Aorta (tissue), 5 donors: ENCODE measurements at regions not wholly inside any gene's neighbourhood (a gene's known extent, or its start where the extent isn't known, plus 50 kb on each side); places are given as distances from the start of the nearest gene placed in this dataset.
"Not testable (repeated sequence)": the region's sequence is repeated elsewhere in the genome, so short reads cannot be mapped to it uniquely, and the experiment has no call there.

Experiments used
- ATAC-seq: fragments of 200-7000 bp; cut with Tn5 transposase; one replicate; pipeline ENCODE4 v1.9.1; 2022; ENCODE audit warnings: moderate library complexity; ENCODE audit not compliant: low FRiP score
- DNase-seq, 2 donors: peaks; one replicate each; pipeline ENCODE4 v3.0.0-alpha.2; 2020
- H3K27ac ChIP-seq, 2 donors: one replicate each; pipeline ENCODE4 v1.5.1; 2013; ENCODE audit warnings: low read length in 2 of 2, mild to moderate bottlenecking in 2 of 2, moderate library complexity in 2 of 2, control low read depth in 1 of 2, inconsistent platforms in 1 of 2, low read depth in 1 of 2
- H3K27me3 ChIP-seq, 2 donors: one replicate each; pipeline ENCODE4 v1.6.1; 2013; ENCODE audit warnings: control low read depth in 1 of 2, low read length in 1 of 2, mild to moderate bottlenecking in 1 of 2, moderate library complexity in 1 of 2; ENCODE audit not compliant: insufficient read depth in 2 of 2, control insufficient read depth in 1 of 2
- H3K36me3 ChIP-seq, 2 donors: one replicate each; pipeline ENCODE4 v1.6.1; 2013; ENCODE audit warnings: control low read depth in 1 of 2, low read length in 1 of 2, mild to moderate bottlenecking in 1 of 2; ENCODE audit not compliant: insufficient read depth in 2 of 2, control insufficient read depth in 1 of 2
- H3K4me1 ChIP-seq, 2 donors: one replicate each; pipeline ENCODE4 v1.6.1; 2013; ENCODE audit warnings: low read length in 2 of 2, control low read depth in 1 of 2, mild to moderate bottlenecking in 1 of 2, moderate library complexity in 1 of 2; ENCODE audit not compliant: insufficient read depth in 2 of 2, control insufficient read depth in 1 of 2
- H3K4me3 ChIP-seq, 2 donors: one replicate each; pipeline ENCODE4 v1.5.1; 2013; ENCODE audit warnings: low read length in 2 of 2, control low read depth in 1 of 2, mild to moderate bottlenecking in 1 of 2
- H3K9me3 ChIP-seq: one replicate; pipeline ENCODE4 v1.6.1; 2013; ENCODE audit warnings: mild to moderate bottlenecking, low read length; ENCODE audit not compliant: control insufficient read depth
- WGBS, 2 donors: extraction: QIAGEN DNeasy Blood & Tissue Kit; methylation state at CpG; one replicate each; pipeline ENCODE4 v1.1.7; 2013; 5-methylcytosine and 5-hydroxymethylcytosine counted together
- intact Hi-C, 2 donors: fragments of 100-400 bp; cut with DNase I; formaldehyde crosslinking; loops; one replicate each; pipeline versions ENCODE4 v1.14.2 to v1.15.0; 2022
- donor health status: healthy with polysubstance abuse.
- donor health status: Bipolar disorder and iron deficiency.
- donor health status: DM: no; HTN: no; CAD: no.
- donor health status: DM: no; HTN: no; CAD: no.
- donor health status: DM: yes; HTN: yes; CAD: no.

DNA sequence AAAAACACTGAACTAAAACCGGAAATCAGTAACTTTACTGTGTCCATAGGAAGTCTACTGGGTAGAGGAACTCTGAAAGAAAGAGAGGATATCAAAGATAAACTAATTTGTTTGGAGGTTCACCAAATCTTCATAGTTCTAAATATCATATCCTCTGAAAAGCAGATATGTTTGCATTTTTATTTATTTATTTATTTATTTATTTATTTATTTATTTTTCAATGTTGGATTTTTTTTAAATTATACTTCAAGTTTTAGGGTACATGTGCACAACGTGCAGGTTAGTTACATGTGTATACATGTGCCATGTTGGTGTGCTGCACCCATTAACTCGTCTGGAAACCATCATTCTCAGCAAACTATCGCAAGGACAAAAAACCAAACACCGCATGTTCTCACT, 813.7 kb downstream of the EPHA4 start:
- H3K27me3 ChIP-seq, intact Hi-C loops, H3K27ac ChIP-seq, ATAC-seq, H3K36me3 ChIP-seq, H3K9me3 ChIP-seq, H3K4me3 ChIP-seq, DNase-seq, H3K4me1 ChIP-seq: not testable (repeated sequence)
- 91% methylated on average over 5 of the region's 5 CpGs for WGBS, 2 donors

DNA sequence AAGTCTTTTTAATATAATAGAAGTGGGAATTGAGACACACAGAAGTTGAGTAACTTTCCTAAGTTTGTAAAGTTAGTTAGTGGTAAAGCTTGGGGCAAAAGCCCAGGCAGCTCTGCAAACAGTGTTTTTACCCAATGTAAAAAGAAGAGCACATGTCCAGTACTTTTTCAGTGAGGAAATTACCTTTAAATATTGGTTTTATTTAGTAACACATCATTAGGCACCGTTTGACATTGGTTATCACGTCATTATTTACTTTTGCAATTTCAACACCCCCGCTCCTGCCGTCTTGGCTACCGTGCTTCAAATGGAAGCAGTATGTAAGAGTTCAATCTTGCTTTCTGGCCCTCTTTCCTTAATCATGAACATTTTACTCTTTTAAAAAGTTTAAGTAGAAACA, 807.9 kb downstream of the EPHA4 start:
- 63 to 76% methylated on average over 5 of the region's 5 CpGs for WGBS, 2 donors
- intact Hi-C loops, result no loop called here

DNA sequence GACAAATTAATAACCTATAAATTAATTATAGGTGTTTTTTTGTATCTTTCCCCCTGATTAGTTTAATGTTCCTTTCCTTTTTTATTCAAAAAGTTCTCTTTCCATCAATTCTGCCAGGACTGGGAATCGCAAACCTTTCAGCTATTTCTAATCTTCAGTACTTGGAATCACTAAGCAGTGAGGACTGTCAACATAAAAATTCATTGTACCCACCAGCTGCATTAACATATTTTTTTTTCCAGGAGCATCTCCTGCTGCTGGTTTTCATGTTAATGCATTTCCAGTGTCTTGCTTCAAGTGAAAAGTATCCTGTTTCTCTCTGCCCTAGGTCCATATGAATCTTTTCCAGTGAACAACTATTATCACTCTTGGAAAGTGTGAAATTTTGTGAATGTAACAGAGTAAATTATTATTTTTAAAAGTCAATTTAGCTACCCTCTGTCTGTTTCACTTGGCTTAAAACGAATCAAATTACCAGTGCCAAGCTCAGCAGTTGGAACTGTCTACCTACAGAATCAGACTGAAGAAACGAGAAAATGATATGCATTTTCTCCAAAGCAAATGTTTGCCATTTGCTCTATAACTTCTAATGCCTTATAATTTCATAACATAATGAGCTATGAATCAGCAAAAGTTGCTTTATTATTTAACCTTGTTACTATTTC, 804.4 kb downstream of the EPHA4 start:
- no peaks in the 10 kb centered on the region for H3K27me3 ChIP-seq
- no peak for ATAC-seq
- intact Hi-C loops, result no loop called here
- H3K4me3 ChIP-seq, result no peak overlapping the region
- no peaks in the 10 kb centered on the region for H3K9me3 ChIP-seq
- H3K27ac ChIP-seq, result no peak overlapping the region
- no peaks in the 10 kb centered on the region for H3K36me3 ChIP-seq
- no peaks in the 10 kb centered on the region for H3K4me1 ChIP-seq
- no peak for DNase-seq
- WGBS, 2 donors, result 34 to 47% methylated on average over 3 of the region's 3 CpGs

More for the DNA sequence above, 807.9 kb downstream of the EPHA4 start:
- Histone ChIP-seq H3K36me3 (no peaks in the 10 kb centered on the region), H3K9me3 (no peaks in the 10 kb centered on the region), H3K27me3 (no peaks in the 10 kb centered on the region), H3K4me1 (no peaks in the 10 kb centered on the region), H3K4me3 (no peak overlapping the region), H3K27ac (no peak overlapping the region)
- no peak for DNase-seq
- no peak for ATAC-seq

DNA sequence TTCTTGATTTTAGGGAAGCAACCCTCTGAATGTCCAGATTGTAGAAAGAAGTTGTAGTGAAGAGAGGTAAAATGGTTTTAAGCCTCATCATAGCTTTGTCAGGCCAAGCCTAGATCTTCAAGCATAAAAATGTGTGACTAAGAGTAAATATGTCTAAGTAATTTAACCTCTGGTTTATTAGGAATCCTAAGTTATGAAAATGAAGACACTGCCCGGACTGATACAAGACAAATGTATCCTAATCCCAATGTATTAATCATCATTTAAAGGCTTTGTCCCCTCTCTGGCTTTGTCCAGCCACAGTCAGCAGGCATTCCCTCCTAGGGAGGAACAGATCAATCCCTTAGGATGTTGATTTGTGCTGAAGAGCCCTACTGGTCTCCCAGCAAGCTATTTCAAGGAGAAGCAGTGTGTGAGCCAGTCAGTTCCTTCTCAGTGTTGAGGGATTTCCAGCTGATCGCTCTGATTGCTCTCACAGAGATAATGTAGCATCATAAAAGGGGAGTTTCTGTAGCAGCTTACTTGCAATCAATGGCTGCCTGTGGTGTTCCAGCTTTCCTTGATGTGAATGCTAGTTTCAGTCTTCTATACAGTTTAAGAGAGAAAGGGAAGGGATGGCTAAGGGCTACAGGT, 796.1 kb downstream of the EPHA4 start:
- Histone ChIP-seq H3K4me3 (no peak overlapping the region), H3K27ac (no peak overlapping the region), H3K4me1 (no peaks in the 10 kb centered on the region), H3K9me3 (no peaks in the 10 kb centered on the region), H3K36me3 (no peaks in the 10 kb centered on the region), H3K27me3 (no peaks in the 10 kb centered on the region)
- 84 to 95% methylated on average over 2 of the region's 2 CpGs for WGBS, 2 donors
- intact Hi-C loops, result no loop called here
- no peak for ATAC-seq
- no peak for DNase-seq

DNA sequence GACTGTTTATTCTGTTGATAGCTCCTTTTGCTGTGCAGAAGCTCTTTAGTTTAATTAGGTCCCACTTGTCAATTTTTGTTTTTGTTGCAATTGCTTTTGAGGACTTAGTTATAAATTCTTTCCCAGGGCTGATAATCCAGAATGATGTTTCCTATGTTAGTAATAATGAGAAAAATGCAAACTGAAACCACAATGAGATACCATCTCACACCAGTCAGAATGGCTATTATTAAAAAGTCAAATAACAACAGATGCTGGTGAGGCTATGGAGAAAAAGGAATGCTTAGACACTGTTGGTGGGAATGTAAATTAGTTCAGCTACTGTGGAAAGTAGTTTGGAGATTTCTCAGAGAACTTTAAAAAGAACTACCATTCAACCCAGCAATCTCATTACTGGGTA, 793.0 kb downstream of the EPHA4 start:
- not testable (repeated sequence) for H3K27ac ChIP-seq, ATAC-seq, H3K4me1 ChIP-seq

DNA sequence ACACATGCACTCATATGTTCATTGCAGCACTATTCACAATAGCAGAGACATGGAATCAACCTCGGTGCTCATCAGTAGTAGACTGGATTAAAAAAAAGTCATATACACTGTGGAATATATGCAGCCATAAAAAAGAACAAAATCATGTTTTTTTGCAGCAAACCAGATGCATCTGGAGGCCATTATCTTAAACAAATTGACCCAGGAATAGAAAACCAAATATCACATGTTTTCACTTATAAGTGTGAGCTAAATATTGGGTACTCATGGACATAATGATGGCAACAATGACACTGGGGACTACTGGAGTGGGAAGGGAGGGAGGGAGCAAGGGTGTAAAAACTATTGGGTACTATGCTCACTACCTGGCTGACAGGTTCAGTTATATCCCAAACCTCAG, 792.6 kb downstream of the EPHA4 start:
- H3K4me1 ChIP-seq, result no peaks in the 10 kb centered on the region
- H3K27ac ChIP-seq, result no peak overlapping the region
- no peaks in the 10 kb centered on the region for H3K36me3 ChIP-seq
- intact Hi-C loops, result no loop called here
- DNase-seq (no peak), ATAC-seq (no peak)
- H3K4me3 ChIP-seq, result no peak overlapping the region
- 94 to 95% methylated on average over 1 of the region's 1 CpG for WGBS, 2 donors
- H3K9me3 ChIP-seq, result peaks cover 3% of the 10 kb centered on the region
- no peaks in the 10 kb centered on the region for H3K27me3 ChIP-seq

More for the DNA sequence above, 793.0 kb downstream of the EPHA4 start:
- H3K4me3 ChIP-seq, H3K9me3 ChIP-seq, H3K27me3 ChIP-seq, intact Hi-C loops, DNase-seq, H3K36me3 ChIP-seq: not testable (repeated sequence)

DNA sequence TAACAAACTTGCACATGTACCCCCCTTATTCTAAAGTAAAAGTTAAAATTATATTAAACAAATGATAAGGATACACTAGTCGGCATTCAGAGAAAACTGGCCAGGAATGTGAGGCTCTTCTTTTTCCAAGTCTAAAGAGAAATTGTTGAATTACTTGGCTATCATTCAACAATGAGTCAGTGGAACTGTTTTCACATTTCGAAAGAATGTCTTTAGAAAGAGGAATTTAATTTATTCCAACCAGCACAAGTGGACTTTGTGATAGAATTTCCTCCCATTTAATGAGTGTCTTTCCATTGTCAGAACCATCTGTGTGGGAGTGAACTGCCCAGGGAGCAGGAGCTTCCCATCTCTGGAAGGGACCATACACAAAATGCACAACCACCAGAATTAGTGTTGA, 792.2 kb downstream of the EPHA4 start:
- H3K27ac ChIP-seq, result no peak overlapping the region
- no peaks in the 10 kb centered on the region for H3K36me3 ChIP-seq
- DNase-seq (no peak), ATAC-seq (no peak)
- H3K4me1 ChIP-seq, result no peaks in the 10 kb centered on the region
- H3K4me3 ChIP-seq, result no peak overlapping the region
- no peaks in the 10 kb centered on the region for H3K27me3 ChIP-seq
- WGBS, 2 donors, result 3 to 5% methylated on average over 2 of the region's 2 CpGs
- intact Hi-C loops, result no loop called here
- peaks cover 3% of the 10 kb centered on the region for H3K9me3 ChIP-seq

DNA sequence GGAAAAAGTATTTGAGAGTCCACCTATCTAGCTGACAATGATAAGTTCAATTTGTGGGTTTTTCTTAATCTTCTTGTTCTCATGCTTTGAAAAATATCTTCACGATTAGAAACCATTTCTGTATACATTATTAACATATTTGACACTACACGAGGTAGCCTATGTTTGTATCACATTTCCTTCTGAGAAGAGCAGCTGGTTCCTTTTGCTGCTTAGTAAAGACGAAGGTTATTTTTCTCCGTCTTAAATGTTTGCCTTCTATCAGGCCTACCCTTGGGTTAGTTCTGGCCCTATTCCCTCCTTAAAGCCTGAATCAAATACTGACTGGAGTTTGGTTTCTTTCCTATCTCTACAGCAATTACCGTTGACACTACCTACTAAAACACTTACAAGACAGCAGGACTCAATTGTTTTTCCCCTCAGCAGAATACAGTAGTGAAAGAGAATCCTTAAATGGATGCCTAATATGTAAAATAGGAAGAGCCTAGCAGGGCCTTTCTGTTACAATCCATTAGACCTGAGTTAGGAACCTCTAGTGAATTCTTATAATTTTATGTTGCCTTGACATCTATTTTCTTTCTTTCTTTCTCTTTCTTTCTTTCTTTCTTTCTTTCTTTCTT, 790.4 kb downstream of the EPHA4 start:
- no peak for DNase-seq
- H3K36me3 ChIP-seq, result no peaks in the 10 kb centered on the region
- WGBS, 2 donors, result 70 to 78% methylated on average over 5 of the region's 5 CpGs
- intact Hi-C loops, result no loop called here
- H3K9me3 ChIP-seq, result peaks cover 3% of the 10 kb centered on the region
- H3K27ac ChIP-seq, result no peak overlapping the region
- ATAC-seq, result no peak
- H3K4me3 ChIP-seq, result no peak overlapping the region
- H3K27me3 ChIP-seq, result no peaks in the 10 kb centered on the region
- H3K4me1 ChIP-seq, result no peaks in the 10 kb centered on the region

DNA sequence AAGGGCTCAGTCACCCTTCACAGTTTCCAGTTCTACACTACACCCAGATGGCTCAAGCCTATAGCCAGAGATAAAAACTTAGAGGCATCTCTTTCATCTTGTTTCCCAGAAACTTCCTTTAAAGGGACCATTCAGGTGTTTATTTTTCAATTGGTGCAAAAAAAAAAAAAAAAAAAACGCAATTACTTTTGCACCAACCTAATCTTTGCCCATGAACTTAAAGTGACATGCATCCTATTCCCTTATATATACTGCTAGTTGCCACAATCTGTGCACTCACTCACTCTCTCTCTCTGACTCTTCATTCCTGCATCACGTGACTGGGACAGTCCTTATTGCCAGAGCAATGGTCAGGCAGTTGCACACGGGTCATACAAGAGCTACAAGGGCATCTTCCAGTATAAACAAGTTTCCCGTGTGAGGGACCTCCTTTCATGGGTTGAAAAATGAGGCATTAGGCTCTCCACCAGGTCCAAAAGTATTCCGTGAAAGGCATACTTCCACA, 789.4 kb downstream of the EPHA4 start:
- ATAC-seq, result no peak
- H3K4me1 ChIP-seq, result no peaks in the 10 kb centered on the region
- no peak for DNase-seq
- H3K4me3 ChIP-seq, result no peak overlapping the region
- intact Hi-C loops, result no loop called here
- no peaks in the 10 kb centered on the region for H3K36me3 ChIP-seq
- no peaks in the 10 kb centered on the region for H3K27me3 ChIP-seq
- no peak overlapping the region for H3K27ac ChIP-seq
- 54 to 57% methylated on average over 5 of the region's 5 CpGs for WGBS, 2 donors
- H3K9me3 ChIP-seq, result peaks cover 3% of the 10 kb centered on the region
